DLD1 (cell line): ENCODE measurements at regions not wholly inside any gene's neighbourhood (a gene's known extent, or its start where the extent isn't known, plus 50 kb on each side); places are given as distances from the start of the nearest gene placed in this dataset.

Source experiments
- in situ Hi-C: cut with HindIII; loops from 2 replicates; pipeline ENCODE4 v1.10.0; 2017; ENCODE audit warnings: low sequenced_read_pairs

DNA sequence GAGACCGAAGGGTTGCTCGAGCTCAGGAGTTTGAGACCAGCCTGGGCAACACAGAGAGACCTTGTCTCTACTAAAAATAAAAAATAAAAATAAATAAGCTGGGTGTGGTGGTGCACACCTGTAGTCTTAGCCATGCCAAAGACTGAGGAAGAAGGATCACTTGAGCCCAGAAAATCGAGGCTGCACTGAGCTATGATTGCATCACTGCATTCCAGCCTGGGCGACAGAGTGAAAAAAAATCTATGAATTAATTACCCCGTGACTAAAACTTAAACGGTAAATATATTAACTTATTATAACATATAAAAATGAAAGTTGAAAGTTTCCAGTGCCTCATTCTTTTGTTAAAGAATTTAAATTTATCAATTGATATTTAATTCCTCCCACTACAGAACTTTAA is 273.7 kb downstream of the KLF12 start:
- in situ Hi-C loops = no loop called here

- in situ Hi-C loops = no loop called here
These were observed 274.4 kb downstream of the KLF12 start for GRCh38 chr13:73859841-73860240.

DNA sequence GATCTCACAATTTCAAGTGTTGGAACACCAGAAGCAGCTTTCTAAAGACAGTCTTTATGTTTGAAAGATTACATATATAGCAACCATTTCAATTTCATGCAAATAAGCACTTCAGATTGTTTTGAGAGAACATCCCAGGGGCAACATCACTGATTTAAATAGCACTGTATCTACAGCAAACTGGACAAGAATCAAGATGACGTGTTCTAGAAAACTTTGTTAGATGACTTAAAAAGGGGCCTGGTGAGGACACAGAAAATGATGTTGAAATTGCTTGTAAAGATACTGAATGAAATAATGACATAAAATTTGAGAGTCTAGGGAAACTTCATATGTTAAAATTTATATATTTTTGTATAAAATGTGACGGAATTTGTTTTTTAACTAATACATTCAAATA is 277.1 kb downstream of the KLF12 start:
- in situ Hi-C loops = no loop called here

DNA sequence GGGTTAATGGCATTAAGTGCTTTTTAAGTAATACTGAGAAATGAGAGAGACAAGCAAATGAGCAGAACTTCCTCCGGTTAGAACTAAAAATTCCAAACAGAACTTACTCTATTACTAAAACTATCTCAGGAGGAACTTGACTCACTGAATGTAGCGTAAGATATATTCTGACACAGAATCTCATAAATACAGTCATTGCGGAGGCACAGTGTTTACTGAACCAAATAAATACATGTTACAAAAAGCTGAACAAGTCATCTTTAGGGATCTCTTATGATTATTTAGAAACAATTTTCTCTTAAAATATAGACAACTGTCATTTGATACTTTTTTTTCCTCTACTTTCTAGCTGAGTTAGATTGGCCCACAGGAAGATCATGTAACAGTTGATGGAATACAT is 283.1 kb downstream of the KLF12 start:
- in situ Hi-C loops = no loop called here

DNA sequence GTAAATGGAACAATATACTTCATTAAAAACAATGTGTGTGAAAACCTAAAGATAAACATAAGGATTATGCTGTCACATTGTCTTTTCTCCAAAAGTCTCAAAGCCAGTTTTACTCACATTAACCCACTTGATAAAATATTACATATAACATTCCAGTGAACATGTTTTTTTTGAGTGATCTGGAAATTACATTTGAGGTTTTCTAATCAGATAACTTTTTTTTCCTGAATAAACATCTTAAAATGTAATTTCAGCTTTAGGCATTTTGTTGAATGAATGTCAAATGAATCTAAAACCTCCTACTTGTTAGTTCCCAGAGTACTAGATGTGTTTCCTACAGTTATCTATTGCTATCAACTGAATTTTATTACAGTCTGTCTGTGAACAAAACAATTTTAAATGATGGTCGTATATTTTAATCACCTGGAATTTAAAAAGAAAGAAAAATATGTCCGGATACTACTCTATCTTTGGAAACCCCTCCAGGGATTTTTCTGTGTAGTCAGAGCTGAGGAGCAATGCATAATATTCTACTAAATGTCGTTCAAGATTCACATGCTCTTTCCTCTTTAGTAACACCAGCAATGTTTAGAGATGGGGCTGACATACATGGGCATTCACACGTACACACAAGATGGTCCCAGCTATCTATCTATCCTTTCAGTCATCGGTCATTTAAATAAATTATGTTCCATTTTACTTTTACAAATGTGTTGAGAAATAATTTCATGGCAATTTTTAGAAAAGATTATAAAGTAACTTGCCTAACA is 283.9 kb downstream of the KLF12 start:
- in situ Hi-C loops = no loop called here

DNA sequence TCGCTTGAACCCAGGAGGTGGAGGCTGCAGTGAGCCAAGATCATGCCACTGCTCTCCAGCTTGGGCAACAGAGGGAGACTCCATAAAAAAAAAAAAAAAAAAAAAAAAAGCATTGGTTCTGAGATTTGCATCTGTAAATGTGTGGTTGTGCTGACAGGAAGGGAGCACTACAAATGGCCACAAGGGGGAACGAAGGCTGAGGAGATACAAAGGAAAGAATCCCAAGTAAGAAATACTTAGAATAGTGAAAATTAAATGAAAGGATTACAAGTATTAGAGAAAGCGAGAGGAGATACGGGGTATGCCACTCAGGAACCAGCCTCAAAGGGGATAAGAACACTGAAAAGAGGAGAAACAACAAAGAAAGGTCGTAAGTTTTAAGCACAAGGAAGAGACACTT is 284.9 kb downstream of the KLF12 start:
- in situ Hi-C loops = no loop called here

DNA sequence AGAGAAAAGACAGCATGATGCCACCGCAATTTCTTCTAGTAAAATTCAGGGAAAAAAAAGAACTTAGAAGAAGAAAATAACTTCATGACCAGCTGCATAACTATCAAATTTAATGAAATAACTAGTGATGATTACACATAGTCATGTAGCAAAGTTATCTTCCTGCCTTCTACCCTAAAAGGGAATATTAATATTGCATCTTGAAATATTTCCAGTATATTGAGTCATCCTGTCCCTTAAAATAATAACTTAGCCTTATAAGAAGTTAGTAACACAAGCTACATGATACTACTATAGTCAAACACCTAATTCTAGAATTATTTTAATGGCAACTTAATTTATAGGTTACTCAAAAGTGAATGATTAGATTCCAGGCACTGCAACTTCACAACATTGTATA is 289.2 kb downstream of the KLF12 start:
- in situ Hi-C loops = no loop called here

- in situ Hi-C loops = no loop called here
These were observed 291.6 kb downstream of the KLF12 start for GRCh38 chr13:73842626-73843025.

DNA sequence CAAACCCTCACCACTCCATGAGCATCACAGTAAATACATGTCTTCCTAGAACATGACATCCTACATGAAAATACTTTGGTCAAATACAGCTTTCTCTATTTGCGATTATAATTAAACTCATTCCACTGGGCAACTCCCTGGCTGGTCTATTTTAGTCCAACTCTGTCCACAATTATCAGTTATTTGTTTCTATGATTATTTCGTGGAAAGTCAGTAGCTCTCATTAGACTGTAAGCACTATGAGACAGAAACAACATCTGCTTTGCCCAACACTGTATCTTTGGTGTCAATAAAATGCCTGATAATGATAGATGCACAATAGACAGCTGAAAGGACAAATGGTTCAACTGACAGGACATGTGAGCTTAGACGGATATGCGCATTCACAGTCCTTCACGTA is 292.0 kb downstream of the KLF12 start:
- in situ Hi-C loops = no loop called here

DNA sequence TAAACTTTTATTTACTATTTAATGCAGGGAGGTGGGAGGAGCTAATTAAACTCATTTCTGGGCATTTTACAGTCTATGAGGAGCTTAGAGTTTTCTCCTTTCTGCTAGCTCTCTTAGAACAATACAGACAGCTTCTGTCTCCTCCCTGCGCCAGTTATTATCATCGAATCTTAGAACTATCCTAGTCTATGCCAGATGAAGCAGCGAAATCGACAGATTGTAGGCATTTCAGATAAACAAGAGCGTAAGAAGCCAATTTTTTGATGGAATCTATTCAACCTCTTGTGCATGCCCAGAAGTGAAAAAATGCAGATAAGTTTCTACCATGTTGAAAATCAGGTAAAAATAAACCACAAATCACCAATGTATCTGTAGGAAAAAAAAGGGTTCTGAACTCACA is 297.1 kb downstream of the KLF12 start:
- in situ Hi-C loops = no loop called here

DNA sequence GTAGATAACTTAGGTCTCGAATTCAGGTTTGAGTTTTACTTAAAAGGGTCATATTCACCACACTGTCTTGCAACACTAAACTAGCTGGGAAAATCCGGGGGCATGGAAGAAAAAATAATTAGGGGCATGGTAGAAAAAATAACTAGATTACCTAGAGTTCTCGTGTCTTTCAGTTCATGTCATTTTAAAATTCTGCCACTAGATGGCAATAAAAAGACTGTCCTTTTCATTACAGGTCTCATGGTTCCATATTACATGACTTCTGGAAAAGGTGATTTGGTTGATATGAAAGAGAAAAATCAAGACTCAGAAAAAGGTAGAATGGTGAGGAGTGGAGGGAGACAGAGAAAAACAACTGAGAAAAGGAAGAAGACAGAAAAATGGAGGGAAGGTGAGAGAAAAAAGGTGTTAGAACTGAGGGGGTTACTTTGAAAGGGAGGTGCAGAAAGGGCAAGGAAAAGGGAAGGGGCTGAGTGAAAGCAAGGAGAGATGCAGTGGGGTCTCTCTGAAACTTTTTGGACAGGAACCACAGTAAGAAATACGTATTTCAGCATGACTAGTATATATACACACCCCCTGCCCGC is 299.0 kb downstream of the KLF12 start:
- in situ Hi-C loops = no loop called here

DNA sequence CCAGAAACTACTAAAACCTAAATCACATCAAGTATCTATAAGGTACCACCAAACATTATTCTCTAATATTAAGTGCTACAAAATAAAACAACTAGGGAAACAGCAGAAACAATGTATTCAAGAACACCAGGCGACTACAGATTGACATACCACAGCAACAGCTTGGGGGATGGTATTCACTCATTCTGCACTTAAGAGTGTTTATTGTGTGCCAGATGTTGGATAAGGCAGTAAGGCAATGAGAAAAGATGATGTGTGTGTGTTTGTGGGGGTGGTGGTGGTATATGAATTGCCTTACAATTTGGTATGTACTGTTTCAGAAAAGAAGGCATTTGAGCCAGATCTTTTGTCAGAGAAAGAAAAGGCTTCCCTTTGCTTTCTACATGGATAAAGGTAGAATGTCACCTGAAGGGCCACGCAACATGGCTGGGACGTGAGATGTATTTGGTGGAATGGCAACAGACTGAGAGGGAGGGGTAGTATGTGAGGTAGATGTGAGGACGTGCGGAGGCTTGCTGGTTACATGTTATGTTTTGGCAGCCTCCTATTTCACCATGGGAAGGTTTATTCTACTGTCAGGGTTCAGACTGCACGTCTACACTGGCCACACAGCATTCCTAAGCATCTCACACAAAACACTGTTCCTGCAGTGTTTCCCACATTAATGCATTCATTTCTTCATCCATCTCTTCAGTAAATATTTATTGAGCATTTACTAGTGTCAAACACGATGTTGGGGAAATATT is 300.7 kb downstream of the KLF12 start:
- in situ Hi-C loops = no loop called here

GRCh38 chr13:73832825-73833224 is 301.4 kb downstream of the KLF12 start:
- in situ Hi-C loops = no loop called here

DNA sequence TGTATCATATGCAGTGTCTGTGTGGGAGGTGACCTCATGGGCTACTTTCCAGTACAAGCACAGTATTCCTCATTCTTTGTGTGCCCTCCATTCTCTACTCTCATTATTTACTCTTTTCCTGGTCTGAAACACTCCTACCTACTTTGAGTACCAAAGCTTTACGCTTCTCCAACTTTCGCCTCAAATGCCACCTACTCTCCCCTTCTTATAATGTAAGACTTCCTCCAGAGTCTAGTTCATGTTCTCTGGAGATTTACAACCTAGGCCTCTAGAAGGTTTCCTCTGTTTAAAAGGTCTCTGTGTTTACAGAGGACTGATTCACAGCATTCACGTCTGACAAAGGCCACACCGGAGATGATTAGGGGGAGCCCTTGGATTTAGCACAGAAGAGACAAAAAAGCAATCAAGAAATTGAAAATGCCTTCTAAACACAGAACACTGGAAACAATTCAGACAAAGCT is 302.0 kb downstream of the KLF12 start:
- in situ Hi-C loops = no loop called here

DNA sequence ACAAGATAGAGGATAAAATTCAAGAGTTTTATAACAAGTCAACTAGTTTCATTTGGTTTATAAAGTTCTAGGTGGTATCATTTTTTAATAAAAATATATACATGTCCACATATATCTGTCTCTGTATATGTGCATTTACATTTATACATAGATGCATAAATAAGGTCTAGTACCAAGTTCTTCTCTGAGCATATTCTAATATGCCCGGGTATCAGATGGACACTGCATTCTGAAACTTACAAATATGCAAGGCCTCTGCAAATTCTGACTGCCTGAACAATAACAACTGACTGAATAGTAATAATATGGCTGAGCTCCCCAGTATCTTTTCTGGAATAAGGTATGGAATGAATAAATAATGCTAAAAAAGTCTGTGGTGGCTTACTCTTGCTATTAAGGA is 304.8 kb downstream of the KLF12 start:
- in situ Hi-C loops = no loop called here

DNA sequence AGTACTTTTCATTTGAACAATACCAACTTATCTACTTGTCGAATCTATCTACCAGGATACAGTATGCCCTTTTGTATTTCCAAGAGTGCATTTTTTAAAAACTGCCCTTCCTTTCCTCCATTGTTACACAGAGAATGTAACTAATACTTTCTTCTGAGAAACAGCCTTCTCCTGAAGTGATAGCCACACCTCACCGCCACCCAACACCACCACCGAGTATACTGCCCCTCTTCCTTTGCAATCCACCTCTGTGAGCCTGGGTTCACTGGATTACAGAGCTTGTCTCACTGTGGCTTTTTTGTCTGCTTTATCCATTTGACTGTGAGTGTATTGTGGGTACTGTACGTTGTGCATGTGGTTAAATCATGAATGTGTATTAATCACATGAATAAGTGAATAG is 305.4 kb downstream of the KLF12 start:
- in situ Hi-C loops = no loop called here

- in situ Hi-C loops = no loop called here
These were observed 306.8 kb downstream of the KLF12 start for GRCh38 chr13:73827434-73827833.

GRCh38 chr13:73825143-73825542 is 309.1 kb downstream of the KLF12 start:
- in situ Hi-C loops = no loop called here

- in situ Hi-C loops = no loop called here
These were observed 311.3 kb downstream of the KLF12 start for GRCh38 chr13:73822668-73823592.

DNA sequence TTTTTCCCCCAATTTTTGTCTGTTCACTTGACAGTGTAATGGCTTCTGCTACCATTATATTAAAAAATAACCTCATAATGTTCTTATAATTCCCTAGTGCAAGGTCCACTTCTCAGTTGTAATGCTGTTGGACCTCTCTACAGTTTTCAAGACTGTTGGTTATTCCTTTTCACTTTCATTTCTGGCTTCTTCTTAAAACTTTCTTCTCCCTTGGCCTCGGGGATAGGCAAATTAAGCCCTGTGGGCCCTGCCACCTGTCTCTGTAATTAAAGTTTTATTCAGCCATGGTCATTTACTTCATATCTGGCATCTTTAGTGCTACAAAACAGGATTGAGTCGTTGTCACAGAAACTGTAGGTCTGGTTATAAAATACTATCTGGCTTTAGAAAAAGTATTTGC is 313.5 kb downstream of the KLF12 start:
- in situ Hi-C loops = no loop called here

DNA sequence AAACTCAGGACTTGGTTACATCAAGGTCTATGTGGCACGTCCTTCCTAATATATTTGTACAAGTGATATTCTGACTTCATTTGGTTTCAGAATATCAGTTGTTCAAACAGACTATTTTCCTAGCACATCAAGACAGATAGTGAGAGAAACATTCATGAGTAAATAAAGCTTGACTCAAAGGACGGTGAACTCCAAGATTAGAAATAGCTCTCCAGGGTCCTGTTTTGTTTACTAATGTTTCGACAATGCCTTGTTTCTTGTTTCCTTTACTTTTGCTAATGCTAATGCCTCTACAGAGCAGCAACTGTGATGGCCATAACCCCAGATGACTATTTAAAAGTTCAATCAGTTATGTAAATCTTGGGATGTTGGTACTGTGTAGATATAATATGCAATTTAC is 313.9 kb downstream of the KLF12 start:
- in situ Hi-C loops = no loop called here
